Upper lobe of left lung (tissue), 4 donors: ENCODE measurements at regions not wholly inside any gene's neighbourhood (a gene's known extent, or its start where the extent isn't known, plus 50 kb on each side); places are given as distances from the start of the nearest gene placed in this dataset.

Source experiments
- CTCF ChIP-seq, 6 experiments: fragments of 450-650 bp in 4 of 6; fragments of 200-600 bp in 2 of 6; sonication (generic) in 2 of 6; IDR thresholded peaks; one replicate each; pipeline ENCODE4 v1.5.1; 2016 to 2019; ENCODE audit warnings: antibody characterized with exemption in 6 of 6
- EP300 ChIP-seq, 4 donors: sonication (generic); formaldehyde crosslinking; IDR thresholded peaks; one replicate each; pipeline ENCODE4 v1.5.1; 2017; ENCODE audit warnings: antibody characterized with exemption in 4 of 4, control low read depth in 2 of 4
- POLR2A ChIP-seq, 4 donors: fragments of 450-650 bp; IDR thresholded peaks; one replicate each; pipeline ENCODE4 v1.5.1; 2016 to 2017; ENCODE audit warnings: antibody characterized with exemption in 4 of 4, mild to moderate bottlenecking in 2 of 4

- TF ChIP-seq POLR2A (IDR thresholded peaks at IDR 0.05) (no peak), CTCF (IDR thresholded peaks at IDR 0.05) (no peak), EP300 (IDR thresholded peaks at IDR 0.05) (no peak)
These were observed 121.0 kb upstream of the CCDC180 start for GRCh38 chr9:97186493-97186892.
